DMS53 treated with DMSO at 0.1 percent for 48 hours (cell line): ENCODE measurements at regions not wholly inside any gene's neighbourhood (a gene's known extent, or its start where the extent isn't known, plus 50 kb on each side); places are given as distances from the start of the nearest gene placed in this dataset.
A peak's percentile ranks its signal among the peaks of the same experiment; 100 is the strongest.
"Not testable (repeated sequence)": the region's sequence is repeated elsewhere in the genome, so short reads cannot be mapped to it uniquely, and the experiment has no call there.

Experiments
- DNase-seq: peaks from one replicate; lab custom pipeline; 2025; ENCODE audit not compliant: unreplicated experiment; lab: John Stamatoyannopoulos, UW

DNA sequence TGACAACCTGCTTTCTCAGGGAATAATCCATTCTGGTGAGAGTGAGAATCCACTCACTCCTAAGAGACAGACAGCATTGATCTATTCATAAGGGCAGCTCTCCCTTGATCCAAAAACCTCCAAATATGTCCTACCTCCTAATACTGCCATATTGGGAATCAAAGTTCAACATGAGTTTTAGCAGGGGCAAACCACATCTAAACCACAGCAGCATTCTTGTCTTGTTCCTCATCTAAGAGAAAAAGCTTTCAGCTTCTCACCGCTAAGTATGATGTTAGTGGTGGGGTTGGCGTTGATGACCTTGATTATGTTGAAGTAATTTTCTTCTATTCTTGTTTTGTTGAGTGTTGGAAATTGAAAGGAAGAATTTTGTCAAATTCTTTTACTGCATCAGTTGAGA lies 69.6 kb downstream of the SERTM2 start:
- DNase-seq, result no peak

- no peak for DNase-seq
Measured at GRCh38 chrX:111585337-111585736, 73.9 kb downstream of the SERTM2 start.

- DNase-seq, result not testable (repeated sequence)
Measured at GRCh38 chrX:111594348-111594877, 83.0 kb downstream of the SERTM2 start.

DNA sequence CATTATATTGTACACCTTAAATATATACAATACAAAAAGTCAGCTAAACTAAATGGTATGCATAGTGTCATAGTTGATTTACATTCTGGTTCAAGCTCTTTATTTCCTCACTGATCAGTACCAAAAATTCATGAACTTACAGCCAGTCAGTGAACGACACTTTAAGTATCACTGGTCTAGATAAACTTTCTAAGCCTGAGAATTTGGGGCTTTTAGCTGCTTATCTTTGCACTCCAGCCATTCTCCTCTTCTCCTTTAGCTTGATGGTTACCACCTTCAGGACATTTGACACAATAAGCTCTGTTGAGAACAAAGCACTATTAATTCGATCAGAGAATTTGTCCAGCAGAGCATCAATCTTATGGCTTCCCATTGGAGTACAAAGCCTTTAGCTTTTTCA lies 83.0 kb upstream of the ALG13 start:
- DNase-seq, result no peak

- DNase-seq, result no peak
Measured at GRCh38 chrX:111608724-111609123, 72.2 kb upstream of the ALG13 start.

DNA sequence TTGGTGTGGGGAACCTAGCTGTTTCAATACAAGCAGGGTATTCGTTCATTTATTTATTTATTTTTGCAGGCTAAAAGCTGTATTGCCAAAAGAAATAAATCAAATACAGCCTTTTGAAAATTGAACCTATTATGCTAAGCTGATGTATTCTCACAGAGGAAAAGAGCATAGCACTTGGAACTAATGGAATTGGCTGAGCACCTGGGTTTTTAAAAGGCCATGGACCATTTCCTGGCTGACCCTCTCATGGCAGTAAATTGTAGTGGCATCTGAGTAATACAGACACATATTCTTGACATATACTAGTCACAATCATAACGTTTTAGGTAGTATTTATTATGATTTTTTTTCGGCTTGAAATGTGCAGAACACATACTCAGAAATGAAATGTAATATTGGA lies 71.8 kb upstream of the ALG13 start:
- DNase-seq, result no peak

DNA sequence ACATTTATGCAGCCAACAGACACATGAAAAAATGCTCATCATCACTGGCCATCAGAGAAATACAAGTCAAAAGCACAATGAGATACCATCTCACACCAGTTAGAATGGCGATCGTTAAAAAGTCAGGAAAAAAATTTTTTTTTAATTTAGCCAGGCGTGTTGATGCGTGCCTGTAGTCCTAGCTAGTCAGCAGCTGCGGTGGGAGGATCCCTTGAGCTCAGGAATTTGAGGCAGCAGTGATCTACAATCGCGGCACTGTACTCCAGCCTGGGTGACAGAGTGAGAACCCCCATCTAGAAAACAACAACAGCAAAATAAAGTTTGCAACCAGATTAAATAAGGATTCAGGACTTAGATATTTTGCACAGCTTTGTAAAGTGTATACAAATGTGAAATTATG lies 65.7 kb upstream of the ALG13 start:
- no peak for DNase-seq

DNA sequence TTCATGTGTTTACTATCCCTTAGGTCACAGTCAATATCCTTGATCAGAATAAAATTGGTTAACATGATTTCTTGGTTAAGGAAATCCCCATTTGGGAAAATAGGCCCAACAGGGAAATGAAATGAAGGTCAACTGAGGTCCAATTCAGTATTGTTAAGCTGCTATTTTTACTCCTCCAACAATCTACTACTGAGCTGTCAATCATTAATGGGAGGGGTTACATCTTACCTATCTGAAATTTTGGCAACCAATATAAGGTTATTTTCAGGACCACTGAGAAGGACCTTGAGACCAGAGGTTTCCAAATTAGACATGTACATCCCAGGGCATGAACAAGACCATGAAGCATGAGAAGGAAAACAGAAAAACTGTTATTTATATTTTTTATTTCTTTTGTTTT lies 64.2 kb upstream of the ALG13 start:
- DNase-seq, result no peak

DNA sequence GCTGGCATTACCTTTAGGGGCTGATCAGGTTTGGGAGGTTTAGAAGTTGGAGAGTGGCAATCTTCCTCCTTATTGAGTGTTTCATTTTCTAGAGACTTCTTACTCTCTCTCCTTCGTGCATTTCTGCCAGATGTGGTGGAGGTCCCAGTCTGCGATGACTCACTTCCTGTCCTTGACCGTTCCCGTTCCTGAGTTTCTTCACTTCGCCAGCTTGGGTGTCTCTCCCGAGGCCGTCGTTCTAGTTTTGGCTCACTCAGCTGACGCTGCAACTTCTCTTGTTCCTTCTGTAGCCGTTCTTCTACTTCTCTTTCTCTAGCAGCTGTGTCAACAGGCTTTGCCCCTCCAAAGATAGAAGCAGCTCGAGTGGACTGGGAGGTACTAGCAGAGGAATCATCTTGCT lies 60.9 kb upstream of the ALG13 start:
- DNase-seq, result peak; percentile 2

- DNase-seq, result no peak
Measured at GRCh38 chrX:111624169-111624568, 56.8 kb upstream of the ALG13 start.

DNA sequence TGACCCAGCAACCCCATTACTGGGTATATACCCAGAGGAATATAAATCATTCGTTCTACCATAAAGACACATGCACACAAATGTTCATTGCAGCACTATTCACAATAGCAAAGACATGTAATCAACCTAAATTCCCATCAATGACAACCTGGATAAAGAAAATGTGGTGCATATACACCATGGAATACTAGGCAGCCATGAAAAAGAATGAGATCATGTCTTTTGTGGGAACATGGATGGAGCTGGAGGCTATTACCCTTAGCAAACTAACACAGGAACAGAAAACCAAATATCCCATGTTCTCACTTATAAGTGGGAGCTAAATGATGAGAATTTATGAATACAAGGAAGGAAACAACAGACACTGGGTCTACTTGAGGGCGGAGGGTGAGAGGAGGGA lies 53.7 kb upstream of the ALG13 start:
- not testable (repeated sequence) for DNase-seq
